Sigmoid colon (tissue), 4 donors: ENCODE measurements at regions not wholly inside any gene's neighbourhood (a gene's known extent, or its start where the extent isn't known, plus 50 kb on each side); places are given as distances from the start of the nearest gene placed in this dataset.

Experiments
- EP300 ChIP-seq, 4 donors: sonication (generic); formaldehyde crosslinking; IDR thresholded peaks; one replicate each; pipeline ENCODE4 v1.6.1; 2017; ENCODE audit warnings: antibody characterized with exemption in 4 of 4
- POLR2AphosphoS5 ChIP-seq, 4 donors: sonication (generic); formaldehyde crosslinking; IDR thresholded peaks; one replicate each; pipeline ENCODE4 v1.6.1; 2017; ENCODE audit warnings: antibody characterized with exemption in 4 of 4
- TF ChIP-seq, protein P1 (sequence below), 4 experiments: fragments of 450-650 bp in 3 of 4; fragments of 200-600 bp in 1 of 4; IDR thresholded peaks; one replicate each; pipeline ENCODE4 v1.5.1; 2016 to 2019; ENCODE audit warnings: antibody characterized with exemption in 4 of 4, mild to moderate bottlenecking in 3 of 4, moderate library complexity in 2 of 4

GRCh38 chr14:101065696-101066694, 162.5 kb upstream of the RTL1 start:
- TF ChIP-seq, protein P1, sequence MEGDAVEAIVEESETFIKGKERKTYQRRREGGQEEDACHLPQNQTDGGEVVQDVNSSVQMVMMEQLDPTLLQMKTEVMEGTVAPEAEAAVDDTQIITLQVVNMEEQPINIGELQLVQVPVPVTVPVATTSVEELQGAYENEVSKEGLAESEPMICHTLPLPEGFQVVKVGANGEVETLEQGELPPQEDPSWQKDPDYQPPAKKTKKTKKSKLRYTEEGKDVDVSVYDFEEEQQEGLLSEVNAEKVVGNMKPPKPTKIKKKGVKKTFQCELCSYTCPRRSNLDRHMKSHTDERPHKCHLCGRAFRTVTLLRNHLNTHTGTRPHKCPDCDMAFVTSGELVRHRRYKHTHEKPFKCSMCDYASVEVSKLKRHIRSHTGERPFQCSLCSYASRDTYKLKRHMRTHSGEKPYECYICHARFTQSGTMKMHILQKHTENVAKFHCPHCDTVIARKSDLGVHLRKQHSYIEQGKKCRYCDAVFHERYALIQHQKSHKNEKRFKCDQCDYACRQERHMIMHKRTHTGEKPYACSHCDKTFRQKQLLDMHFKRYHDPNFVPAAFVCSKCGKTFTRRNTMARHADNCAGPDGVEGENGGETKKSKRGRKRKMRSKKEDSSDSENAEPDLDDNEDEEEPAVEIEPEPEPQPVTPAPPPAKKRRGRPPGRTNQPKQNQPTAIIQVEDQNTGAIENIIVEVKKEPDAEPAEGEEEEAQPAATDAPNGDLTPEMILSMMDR (IDR thresholded peaks at IDR 0.05) = no peak
- TF ChIP-seq POLR2AphosphoS5 (IDR thresholded peaks at IDR 0.05) = no peak
- no peak for TF ChIP-seq EP300 (IDR thresholded peaks at IDR 0.05)
